Ectodermal cell (in vitro differentiated cells): ENCODE measurements at regions not wholly inside any gene's neighbourhood (a gene's known extent, or its start where the extent isn't known, plus 50 kb on each side); places are given as distances from the start of the nearest gene placed in this dataset.

Experiments
- H3K27ac ChIP-seq: 2 replicates; pipeline ENCODE4 v1.7.0; 2013; ENCODE audit warnings: mild to moderate bottlenecking, low read depth, low read length; ENCODE audit not compliant: insufficient read depth, poor library complexity, severe bottlenecking
- H3K27me3 ChIP-seq: 2 replicates; pipeline ENCODE4 v1.7.0; 2013; ENCODE audit warnings: mild to moderate bottlenecking, low read length; ENCODE audit not compliant: insufficient read depth, control insufficient read depth, poor library complexity, severe bottlenecking
- H3K36me3 ChIP-seq: one replicate; pipeline ENCODE4 v1.7.0; 2013; ENCODE audit warnings: low read length; ENCODE audit not compliant: control insufficient read depth, insufficient read depth
- H3K4me1 ChIP-seq: one replicate; pipeline ENCODE4 v1.7.0; 2013; ENCODE audit warnings: low read length; ENCODE audit not compliant: control insufficient read depth, insufficient read depth
- H3K4me3 ChIP-seq: 2 replicates; pipeline ENCODE4 v1.7.0; 2013; ENCODE audit warnings: low read depth, low read length, control low read depth; ENCODE audit not compliant: insufficient read depth
- H3K9me3 ChIP-seq: 2 replicates; pipeline ENCODE4 v1.7.0; 2013; ENCODE audit warnings: mild to moderate bottlenecking, low read length, moderate library complexity; ENCODE audit not compliant: control insufficient read depth
- WGBS, 2 experiments: methylation state at CpG; one replicate each; pipeline ENCODE4 v1.1.7; 2013; ENCODE audit warnings: missing lambda C conversion rate in 2 of 2; 5-methylcytosine and 5-hydroxymethylcytosine counted together

- Histone ChIP-seq H3K4me3 (no peak overlapping the region), H3K9me3 (no peaks in the 10 kb centered on the region), H3K27me3 (no peaks in the 10 kb centered on the region), H3K36me3 (no peaks in the 10 kb centered on the region), H3K4me1 (peaks cover 8% of the 10 kb centered on the region), H3K27ac (no peak overlapping the region)
- 88 to 89% methylated on average over 4 of the region's 4 CpGs for WGBS, 2 experiments
These were observed 562.0 kb downstream of the MN1 start for GRCh38 chr22:27239520-27239919.

GRCh38 chr22:27240298-27241075 is 561.1 kb downstream of the MN1 start:
- WGBS, 2 experiments = 86 to 87% methylated on average over 4 to 5 of the region's 5 CpGs
- peaks cover 8% of the 10 kb centered on the region for H3K4me1 ChIP-seq
- no peaks in the 10 kb centered on the region for H3K36me3 ChIP-seq
- no peaks in the 10 kb centered on the region for H3K27me3 ChIP-seq
- H3K4me3 ChIP-seq = no peak overlapping the region
- H3K27ac ChIP-seq = no peak overlapping the region
- no peaks in the 10 kb centered on the region for H3K9me3 ChIP-seq

GRCh38 chr22:27241430-27242321 is 559.9 kb downstream of the MN1 start:
- Histone ChIP-seq H3K4me1 (peaks cover 8% of the 10 kb centered on the region), H3K27ac (no peak overlapping the region)
- WGBS, 2 experiments = 89 to 90% methylated on average over 8 of the region's 8 CpGs

GRCh38 chr22:27242474-27242873 is 559.1 kb downstream of the MN1 start:
- H3K27ac ChIP-seq = no peak overlapping the region
- no peaks in the 10 kb centered on the region for H3K27me3 ChIP-seq
- H3K36me3 ChIP-seq = no peaks in the 10 kb centered on the region
- H3K4me1 ChIP-seq = peaks cover 8% of the 10 kb centered on the region
- no peaks in the 10 kb centered on the region for H3K9me3 ChIP-seq
- no peak overlapping the region for H3K4me3 ChIP-seq
- 58 to 70% methylated on average over 6 of the region's 6 CpGs for WGBS, 2 experiments

More at GRCh38 chr22:27241430-27242321, 559.9 kb downstream of the MN1 start:
- Histone ChIP-seq H3K9me3 (no peaks in the 10 kb centered on the region), H3K36me3 (no peaks in the 10 kb centered on the region), H3K27me3 (no peaks in the 10 kb centered on the region), H3K4me3 (no peak overlapping the region)

GRCh38 chr22:27242917-27243589 is 558.5 kb downstream of the MN1 start:
- Histone ChIP-seq H3K27me3 (no peaks in the 10 kb centered on the region), H3K4me3 (no peak overlapping the region), H3K9me3 (no peaks in the 10 kb centered on the region), H3K4me1 (peaks cover 8% of the 10 kb centered on the region), H3K27ac (no peak overlapping the region), H3K36me3 (no peaks in the 10 kb centered on the region)
- WGBS, 2 experiments = 86% methylated on average over 12 of the region's 12 CpGs

GRCh38 chr22:27244328-27244727 is 557.2 kb downstream of the MN1 start:
- Histone ChIP-seq H3K4me1 (peaks cover 7% of the 10 kb centered on the region), H3K4me3 (no peak overlapping the region), H3K27ac (no peak overlapping the region), H3K36me3 (no peaks in the 10 kb centered on the region), H3K9me3 (no peaks in the 10 kb centered on the region), H3K27me3 (no peaks in the 10 kb centered on the region)
- 93 to 94% methylated on average over 3 of the region's 3 CpGs for WGBS, 2 experiments

GRCh38 chr22:27245056-27245455 is 556.5 kb downstream of the MN1 start:
- no peak overlapping the region for H3K4me3 ChIP-seq
- H3K27ac ChIP-seq = no peak overlapping the region
- 91 to 92% methylated on average over 10 of the region's 10 CpGs for whole genome bisulfite sequencing, 2 experiments
- no peaks in the 10 kb centered on the region for H3K36me3 ChIP-seq
- no peaks in the 10 kb centered on the region for H3K9me3 ChIP-seq
- no peaks in the 10 kb centered on the region for H3K4me1 ChIP-seq
- no peaks in the 10 kb centered on the region for H3K27me3 ChIP-seq

GRCh38 chr22:27246558-27246957 is 555.0 kb downstream of the MN1 start:
- no peaks in the 10 kb centered on the region for H3K36me3 ChIP-seq
- no peaks in the 10 kb centered on the region for H3K27me3 ChIP-seq
- H3K4me3 ChIP-seq = no peak overlapping the region
- no peaks in the 10 kb centered on the region for H3K9me3 ChIP-seq
- no peaks in the 10 kb centered on the region for H3K4me1 ChIP-seq
- WGBS, 2 experiments = 97% methylated on average over 3 of the region's 3 CpGs
- no peak overlapping the region for H3K27ac ChIP-seq

- Histone ChIP-seq H3K27me3 (no peaks in the 10 kb centered on the region), H3K9me3 (no peaks in the 10 kb centered on the region), H3K4me3 (no peak overlapping the region), H3K27ac (no peak overlapping the region), H3K36me3 (no peaks in the 10 kb centered on the region), H3K4me1 (no peaks in the 10 kb centered on the region)
- WGBS, 2 experiments = 85% methylated on average over 11 of the region's 11 CpGs
These were observed 553.7 kb downstream of the MN1 start for GRCh38 chr22:27247701-27248434.
